COLO668 (cell line): ENCODE measurements at regions not wholly inside any gene's neighbourhood (a gene's known extent, or its start where the extent isn't known, plus 50 kb on each side); places are given as distances from the start of the nearest gene placed in this dataset.

Experiments
- DNase-seq: peaks from one replicate; lab custom pipeline; 2025; ENCODE audit not compliant: unreplicated experiment; lab: John Stamatoyannopoulos, UW

DNA sequence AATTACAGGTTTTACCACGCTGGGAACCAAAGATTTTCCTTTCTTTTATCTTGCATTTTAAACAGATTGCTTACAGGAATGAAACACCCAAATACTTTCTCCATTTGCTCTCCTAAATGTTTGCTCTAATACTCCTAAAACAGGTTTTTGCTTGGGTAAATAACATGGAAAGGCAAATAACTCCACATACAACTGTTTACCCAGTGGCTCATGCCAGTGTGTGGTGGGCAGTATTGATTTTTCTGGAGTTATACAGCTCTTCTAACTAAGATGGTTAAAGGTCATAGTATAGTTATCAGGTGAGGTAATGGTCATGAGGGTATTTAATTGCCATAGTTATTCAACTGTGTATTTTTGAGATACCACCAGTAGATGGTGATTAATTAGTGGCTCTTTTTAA, 61.2 kb upstream of the RAB27B start:
- DNase-seq: no peak

DNA sequence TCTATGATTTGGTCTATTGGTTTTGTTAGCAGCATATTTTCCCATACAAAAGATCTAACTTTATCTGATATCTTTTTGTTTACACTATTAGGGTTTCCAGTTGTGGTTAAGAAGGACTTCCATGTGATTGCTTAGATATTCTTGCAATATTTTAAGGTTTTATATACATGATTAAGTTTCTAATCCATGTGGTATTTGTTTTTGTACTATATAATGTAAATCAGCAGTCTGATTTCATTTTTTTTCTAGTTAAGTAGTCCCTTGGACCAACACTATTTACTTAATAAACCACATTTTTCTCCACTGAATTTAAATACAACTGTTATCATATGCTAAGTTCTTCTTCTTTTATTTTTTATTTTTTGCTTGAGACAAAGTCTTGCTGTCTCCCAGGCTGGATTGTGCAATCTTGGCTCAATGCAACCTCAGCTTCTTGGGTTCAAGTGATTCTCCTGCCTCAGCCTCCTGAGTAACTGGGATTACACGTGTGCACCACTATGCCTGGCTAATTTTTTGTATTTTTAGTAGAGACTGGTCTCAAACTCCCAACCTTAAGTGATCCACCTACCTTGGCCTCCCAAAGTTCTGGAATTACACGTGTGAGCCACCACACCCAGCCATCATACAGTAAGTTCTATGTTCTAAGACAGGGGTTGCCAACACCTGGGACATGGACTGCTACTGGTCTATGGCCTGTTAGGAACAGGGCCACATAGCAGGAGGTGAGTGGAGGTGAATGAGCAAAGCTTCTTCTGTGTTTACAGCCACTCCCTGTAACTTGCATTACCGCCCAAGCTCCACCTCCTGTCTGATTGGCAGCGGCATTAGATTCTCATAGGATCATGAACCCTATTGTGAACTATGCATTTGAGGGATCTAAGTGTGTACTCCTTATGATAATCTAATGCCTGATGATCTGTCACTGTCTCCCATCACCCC, 58.5 kb upstream of the RAB27B start:
- no peak for DNase-seq

DNA sequence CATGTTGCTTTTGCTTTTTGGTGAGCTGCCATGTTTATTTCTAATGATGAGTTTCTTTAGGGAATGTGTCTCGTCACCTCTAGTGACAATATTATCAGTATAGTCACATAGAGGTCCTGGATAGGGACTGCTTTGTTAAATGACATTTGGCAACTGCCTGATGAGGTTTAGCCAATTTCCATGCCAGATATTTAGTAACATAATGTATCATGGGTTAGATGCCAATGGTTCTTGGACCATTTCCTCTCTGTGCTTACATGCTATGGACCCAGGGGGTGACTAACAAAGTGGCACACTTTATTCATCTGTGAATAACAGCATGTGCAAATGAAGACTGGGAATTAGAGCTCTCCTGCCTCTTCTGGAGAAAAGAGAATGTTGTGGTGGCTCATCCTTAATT, 56.2 kb upstream of the RAB27B start:
- no peak for DNase-seq

DNA sequence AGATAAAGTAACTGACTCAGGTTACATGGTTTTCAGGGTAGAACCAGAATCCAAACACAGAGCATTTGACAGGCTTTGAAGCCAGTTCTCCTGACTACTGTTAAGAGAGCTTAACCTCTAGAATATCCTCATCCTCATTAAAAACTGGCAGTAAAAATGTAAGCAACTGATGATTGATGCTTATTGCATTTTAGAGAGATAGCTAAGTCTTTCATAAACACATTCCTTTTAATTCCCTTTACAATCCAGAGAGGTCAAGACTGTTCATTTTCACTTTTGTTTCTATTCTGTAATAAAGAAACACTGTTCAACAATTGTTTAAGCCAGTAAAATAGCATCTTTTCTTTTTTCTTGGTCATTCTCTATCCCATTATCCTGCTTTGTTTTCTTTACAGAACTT, 53.9 kb upstream of the RAB27B start:
- no peak for DNase-seq

DNA sequence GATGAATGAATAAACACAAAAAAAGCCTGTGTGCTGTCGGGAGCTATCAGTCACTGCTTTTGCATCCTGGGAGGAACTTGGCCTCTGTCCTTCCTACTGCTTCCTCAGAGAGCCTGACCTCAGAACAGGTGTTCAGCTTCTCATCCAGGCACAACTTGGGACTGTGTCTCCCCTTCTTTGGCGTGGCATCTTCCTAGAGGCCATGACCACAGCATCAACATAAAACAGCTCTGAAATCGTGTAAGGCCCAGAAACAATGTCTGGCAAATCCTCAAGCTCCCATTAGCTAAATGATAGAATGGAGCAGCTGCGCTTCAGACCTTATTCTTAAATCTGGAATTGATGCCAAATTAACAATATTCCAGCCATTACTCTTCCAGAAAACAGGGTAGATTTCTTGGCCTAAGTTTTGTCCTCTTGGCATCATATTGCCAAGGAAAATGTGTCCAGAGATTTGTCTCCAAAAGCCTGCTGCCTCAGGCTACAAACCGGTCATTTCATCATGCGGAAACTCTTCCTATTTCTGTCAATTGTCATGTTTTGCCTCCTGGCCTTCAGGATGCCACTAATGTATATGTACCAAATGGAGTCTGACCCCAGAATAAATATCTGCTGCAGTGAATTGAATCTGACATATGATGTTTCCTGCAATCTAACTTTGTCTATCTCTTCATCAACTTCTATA, 53.2 kb upstream of the RAB27B start:
- no peak for DNase-seq

DNA sequence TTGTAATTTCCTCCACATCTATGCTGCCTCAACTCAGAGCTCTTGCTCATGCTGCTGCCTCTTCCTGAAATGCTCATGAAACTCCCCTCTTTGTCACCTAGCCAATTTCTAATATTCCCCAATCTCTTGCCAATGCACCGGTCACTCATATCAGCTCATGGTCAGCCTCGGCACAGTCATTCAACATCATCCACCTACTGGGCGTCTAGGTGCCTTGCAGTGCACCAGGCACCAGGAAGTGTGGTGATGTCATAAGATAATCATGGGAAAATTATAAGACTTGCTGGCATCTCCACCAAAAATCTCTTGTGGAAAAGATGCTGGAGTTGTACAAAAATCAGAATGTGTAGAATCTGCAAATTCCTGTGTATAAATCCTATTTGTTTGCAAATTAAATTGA, 52.6 kb upstream of the RAB27B start:
- no peak for DNase-seq

DNA sequence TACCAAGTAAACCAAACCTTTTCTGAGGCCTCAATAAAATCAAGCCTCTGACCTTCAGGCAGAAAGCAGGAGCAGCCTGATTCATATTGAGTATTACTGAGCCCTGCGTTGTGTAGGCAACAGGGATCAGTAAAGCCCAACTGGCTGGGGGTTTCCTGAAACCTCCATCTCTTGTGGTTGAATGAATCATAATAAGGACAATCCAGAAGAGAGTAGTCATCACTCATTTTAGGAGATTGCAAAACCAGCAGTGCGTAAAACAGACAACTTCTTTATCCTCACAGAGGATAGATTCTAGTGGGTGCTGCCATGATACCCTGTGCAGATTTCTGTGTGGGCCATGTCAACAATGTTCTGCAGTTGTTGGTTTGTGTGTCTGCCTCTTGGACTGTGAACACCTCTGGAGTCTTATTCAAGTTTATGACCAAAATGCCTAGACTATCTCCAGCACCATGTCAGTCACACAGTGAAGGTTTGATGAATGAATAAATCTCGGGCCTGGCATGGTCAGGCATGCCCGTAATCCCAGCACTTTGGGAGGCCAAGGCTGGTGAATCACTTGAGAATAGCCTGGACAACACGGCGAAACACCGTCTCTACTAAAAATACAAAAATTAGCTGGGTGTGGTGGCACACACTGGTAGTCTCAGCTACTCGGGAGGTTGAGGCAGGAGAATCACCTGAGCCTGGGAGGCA, 51.8 kb upstream of the RAB27B start:
- peak; percentile 12 for DNase-seq

DNA sequence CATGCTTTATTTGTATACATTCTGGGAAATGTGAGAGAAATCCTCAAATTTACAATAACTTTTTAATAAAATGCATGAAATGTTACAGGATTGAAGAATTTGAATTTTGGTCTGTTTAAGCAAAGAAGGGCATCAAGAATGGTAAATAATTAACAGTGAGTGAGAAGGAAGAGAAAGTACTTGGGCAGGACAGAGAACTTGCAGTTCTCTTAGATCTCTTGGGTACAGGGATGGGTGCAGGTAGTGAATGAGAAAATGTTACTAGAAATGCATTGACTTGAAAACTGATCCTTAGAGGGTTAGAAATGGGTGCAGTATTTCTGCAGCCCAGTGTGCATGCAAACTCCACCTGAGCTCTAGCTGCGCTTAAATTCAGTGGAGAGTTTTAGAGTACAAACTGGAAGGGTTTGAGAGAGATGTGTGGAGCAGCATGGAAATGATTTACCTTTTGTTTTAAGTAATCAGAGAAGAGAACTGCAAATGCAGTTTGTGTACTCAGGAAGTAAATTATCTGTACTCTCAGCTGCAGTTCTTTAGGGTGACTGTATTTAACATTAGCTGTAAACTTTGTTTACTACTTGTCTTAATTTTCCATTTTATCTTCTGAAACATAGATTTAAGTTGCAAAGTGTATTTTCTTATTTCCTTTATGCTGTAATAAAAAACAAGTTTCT, 51.0 kb upstream of the RAB27B start:
- no peak for DNase-seq

DNA sequence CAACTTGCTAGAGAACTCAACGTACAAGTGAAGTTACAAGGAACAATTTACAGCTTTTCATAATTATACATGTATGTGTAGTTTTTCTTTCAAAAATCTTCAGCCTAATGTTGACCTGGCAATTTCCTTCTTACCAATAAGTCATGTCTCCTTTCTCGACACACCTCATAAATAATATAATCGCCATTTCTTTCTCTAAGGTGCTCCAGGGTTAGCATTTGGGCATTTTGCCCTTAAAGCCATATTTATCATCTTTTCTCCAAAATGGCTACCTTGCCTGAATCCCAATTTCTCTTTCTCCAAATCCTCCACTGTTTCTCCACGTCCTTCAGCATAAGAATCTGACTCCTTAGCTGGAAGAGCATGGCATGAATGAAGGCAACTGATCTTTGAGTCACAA, 50.3 kb upstream of the RAB27B start:
- DNase-seq: no peak
